HEK293T (cell line): ENCODE measurements at regions not wholly inside any gene's neighbourhood (a gene's known extent, or its start where the extent isn't known, plus 50 kb on each side); places are given as distances from the start of the nearest gene placed in this dataset.

Experiments used
- PKNOX1 ChIP-seq: fragments of 450-650 bp; IDR thresholded peaks from 2 replicates; pipeline ENCODE4 v1.6.1; 2016
- TARDBP ChIP-seq: fragments of 450-650 bp; IDR thresholded peaks from 2 replicates; pipeline ENCODE4 v1.6.1; 2016

- TF ChIP-seq PKNOX1 (no peak), TARDBP (no peak)
Measured at GRCh38 chr6:169884158-169884557, 132.7 kb downstream of the ERMARD start.
